ENCODE measurements at regions not wholly inside any gene's neighbourhood (a gene's known extent, or its start where the extent isn't known, plus 50 kb on each side); places are given as distances from the start of the nearest gene placed in this dataset.

- intact Hi-C loops (cut with micrococcal nuclease; ENCODE audit: unreplicated experiment), result no loop called here
- H3K4me3 Mint-ChIP-seq (ENCODE audit: low read depth, unreplicated experiment), result no peak overlapping the region
- no peak for TF ChIP-seq CTCF (IDR thresholded peaks at IDR 0.05; ENCODE audit: unreplicated experiment)
- H3K27me3 Mint-ChIP-seq (ENCODE audit: unreplicated experiment), result no peaks in the 10 kb centered on the region
- H3K27ac Mint-ChIP-seq (ENCODE audit: unreplicated experiment), result no peak overlapping the region
- DNase-seq, result peak; percentile 6
- no TSS peak for BruUV-seq (replicated peaks)
- no peaks in the 10 kb centered on the region for H3K36me3 Mint-ChIP-seq (ENCODE audit: insufficient read depth, unreplicated experiment)
- peaks cover 2% of the 10 kb centered on the region for H3K9me3 Mint-ChIP-seq (ENCODE audit: low read depth, unreplicated experiment)
- CTCF ChIA-PET, result no interaction called here
- no peaks in the 10 kb centered on the region for H3K4me1 Mint-ChIP-seq (ENCODE audit: low read depth, unreplicated experiment)
Measured at GRCh38 chr5:116864157-116864837, 289.7 kb upstream of the SEMA6A start.

GRCh38 chr5:116862632-116863455 is 288.2 kb upstream of the SEMA6A start:
- H3K4me3 Mint-ChIP-seq (ENCODE audit: low read depth, unreplicated experiment), result no peak overlapping the region
- no peaks in the 10 kb centered on the region for H3K36me3 Mint-ChIP-seq (ENCODE audit: insufficient read depth, unreplicated experiment)
- H3K27ac Mint-ChIP-seq (ENCODE audit: unreplicated experiment), result no peak overlapping the region
- no peaks in the 10 kb centered on the region for H3K27me3 Mint-ChIP-seq (ENCODE audit: unreplicated experiment)
- H3K4me1 Mint-ChIP-seq (ENCODE audit: low read depth, unreplicated experiment), result no peaks in the 10 kb centered on the region
- no peak for TF ChIP-seq CTCF (IDR thresholded peaks at IDR 0.05; ENCODE audit: unreplicated experiment)
- peaks cover 2% of the 10 kb centered on the region for H3K9me3 Mint-ChIP-seq (ENCODE audit: low read depth, unreplicated experiment)
- no TSS peak for BruUV-seq (replicated peaks)
- DNase-seq, result no peak
- CTCF ChIA-PET, result no interaction called here
- intact Hi-C loops (cut with micrococcal nuclease; ENCODE audit: unreplicated experiment), result no loop called here

GRCh38 chr5:116861666-116862065 is 287.0 kb upstream of the SEMA6A start:
- H3K36me3 Mint-ChIP-seq (ENCODE audit: insufficient read depth, unreplicated experiment), result no peaks in the 10 kb centered on the region
- TF ChIP-seq CTCF (IDR thresholded peaks at IDR 0.05; ENCODE audit: unreplicated experiment), result no peak
- no peak overlapping the region for H3K27ac Mint-ChIP-seq (ENCODE audit: unreplicated experiment)
- peaks cover 2% of the 10 kb centered on the region for H3K9me3 Mint-ChIP-seq (ENCODE audit: low read depth, unreplicated experiment)
- no peaks in the 10 kb centered on the region for H3K27me3 Mint-ChIP-seq (ENCODE audit: unreplicated experiment)
- no peak for DNase-seq
- BruUV-seq (replicated peaks), result no TSS peak
- CTCF ChIA-PET, result interaction anchor here (0.6 kb wide), 1 partner anchor 476 kb away, joined by 8 read pairs; no protein-coding TSS in a partner anchor
- intact Hi-C loops (cut with micrococcal nuclease; ENCODE audit: unreplicated experiment), result no loop called here
- no peaks in the 10 kb centered on the region for H3K4me1 Mint-ChIP-seq (ENCODE audit: low read depth, unreplicated experiment)
- H3K4me3 Mint-ChIP-seq (ENCODE audit: low read depth, unreplicated experiment), result no peak overlapping the region

GRCh38 chr5:116861097-116861496 is 286.5 kb upstream of the SEMA6A start:
- intact Hi-C loops (cut with micrococcal nuclease; ENCODE audit: unreplicated experiment), result no loop called here
- CTCF ChIA-PET, result interaction anchor here (0.6 kb wide), 1 partner anchor 476 kb away, joined by 8 read pairs; no protein-coding TSS in a partner anchor
- Mint-ChIP-seq H3K4me1 (ENCODE audit: low read depth, unreplicated experiment) (no peaks in the 10 kb centered on the region), H3K9me3 (ENCODE audit: low read depth, unreplicated experiment) (peaks cover 2% of the 10 kb centered on the region), H3K36me3 (ENCODE audit: insufficient read depth, unreplicated experiment) (no peaks in the 10 kb centered on the region), H3K4me3 (ENCODE audit: low read depth, unreplicated experiment) (no peak overlapping the region), H3K27ac (ENCODE audit: unreplicated experiment) (no peak overlapping the region), H3K27me3 (ENCODE audit: unreplicated experiment) (no peaks in the 10 kb centered on the region)
- TF ChIP-seq CTCF (IDR thresholded peaks at IDR 0.05; ENCODE audit: unreplicated experiment), result no peak
- no peak for DNase-seq
- BruUV-seq (replicated peaks), result no TSS peak
